ENCODE measurements at regions not wholly inside any gene's neighbourhood (a gene's known extent, or its start where the extent isn't known, plus 50 kb on each side); places are given as distances from the start of the nearest gene placed in this dataset.
"Not testable (repeated sequence)": the region's sequence is repeated elsewhere in the genome, so short reads cannot be mapped to it uniquely, and the experiment has no call there.

DNA sequence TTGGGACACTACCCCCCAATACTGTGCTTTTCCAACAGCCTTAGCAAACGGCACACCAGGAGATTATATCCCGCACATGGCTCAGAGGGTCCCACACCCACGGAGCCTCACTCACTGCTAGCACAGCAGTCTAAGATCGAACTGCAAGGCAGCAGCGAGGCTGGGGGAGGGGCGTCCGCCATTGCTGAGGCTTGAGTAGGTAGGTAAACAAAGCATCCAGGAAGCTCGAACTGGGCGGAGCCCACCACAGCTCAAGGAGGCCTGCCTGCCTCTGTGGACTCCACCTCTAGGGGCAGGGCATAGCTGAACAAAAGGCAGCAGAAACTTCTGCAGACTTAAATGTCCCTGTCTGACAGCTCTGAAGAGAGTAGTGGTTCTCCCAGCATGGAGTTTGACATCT is 447.3 kb upstream of the RAB6C start:
- DNase-seq, result not testable (repeated sequence)

DNA sequence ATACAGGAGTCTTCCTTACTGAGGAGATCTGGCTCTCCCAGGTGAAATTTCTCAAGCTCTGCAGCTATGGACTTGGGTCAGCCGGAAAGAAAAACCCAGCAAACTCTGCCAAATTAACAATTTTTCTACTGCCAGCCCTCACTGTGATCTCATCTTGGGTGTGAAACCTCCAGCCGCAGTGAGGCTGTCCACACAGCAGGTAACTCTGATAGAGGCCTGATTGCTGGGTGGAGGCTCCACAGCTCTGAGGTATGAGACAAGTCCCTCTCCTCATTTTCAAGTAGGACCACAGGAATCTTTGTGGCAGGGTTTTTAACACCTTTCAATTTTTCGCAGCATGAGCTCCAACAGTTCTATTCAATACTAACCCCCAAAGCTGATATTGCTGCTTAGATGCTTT is 430.6 kb upstream of the RAB6C start:
- DNase-seq, result no peak

DNA sequence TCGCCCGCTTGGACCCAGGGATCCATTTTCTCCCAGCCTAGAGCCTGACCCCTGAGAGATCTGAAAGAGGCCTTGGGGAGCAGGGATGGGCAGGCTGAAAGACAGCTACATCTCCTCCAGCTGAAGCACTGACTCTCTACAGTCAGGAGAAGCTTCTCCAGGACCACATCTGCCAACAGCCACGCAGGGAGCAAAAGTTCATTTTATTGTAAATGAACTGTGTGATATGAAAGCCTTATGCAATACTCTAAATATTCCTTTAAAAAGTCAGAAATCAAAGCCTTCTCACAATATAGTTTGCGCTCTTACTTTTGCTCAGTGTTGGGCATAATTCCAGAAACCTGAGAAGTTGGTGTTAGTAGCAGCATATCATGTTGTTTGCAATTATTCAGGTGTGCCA is 428.9 kb upstream of the RAB6C start:
- DNase-seq, result no peak

DNA sequence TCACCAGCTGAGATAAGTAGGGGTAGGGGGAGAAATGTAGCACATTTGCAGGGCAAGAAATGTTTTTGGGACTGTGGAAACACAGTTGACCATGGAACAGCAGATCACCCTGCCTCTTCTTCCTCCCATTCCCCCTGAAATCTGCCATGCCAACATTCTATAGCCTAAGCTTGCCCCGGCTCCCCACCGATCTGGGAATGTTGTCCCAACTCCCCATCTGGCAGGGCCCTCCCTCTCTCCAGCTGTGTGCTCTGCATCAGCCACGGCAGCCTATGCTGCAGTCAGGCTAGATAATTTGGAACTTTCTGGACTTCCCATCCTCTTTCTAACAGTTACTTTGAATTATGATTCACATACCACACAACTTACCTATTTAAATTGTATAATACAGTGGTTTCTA is 425.1 kb upstream of the RAB6C start:
- no peak for DNase-seq

DNA sequence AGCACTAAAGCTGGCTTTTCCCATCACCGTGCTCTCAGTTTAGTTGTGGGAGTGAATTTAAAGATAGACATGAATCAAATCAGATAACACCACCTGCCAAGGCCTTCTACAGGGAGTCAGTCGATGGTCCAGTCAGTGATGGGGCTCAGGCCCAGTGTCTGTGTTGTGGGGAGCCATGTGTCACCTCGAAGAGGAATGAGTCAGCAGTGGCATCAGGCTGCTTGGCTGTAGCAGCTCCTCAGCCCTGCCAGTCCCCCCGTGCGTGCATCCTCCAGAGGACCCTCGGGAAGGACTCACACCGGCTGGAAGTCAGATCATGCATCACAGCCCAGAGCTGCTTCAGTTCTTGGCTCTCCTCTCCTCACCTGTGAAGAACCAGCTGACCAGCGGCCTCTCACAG is 420.4 kb upstream of the RAB6C start:
- DNase-seq, result no peak

DNA sequence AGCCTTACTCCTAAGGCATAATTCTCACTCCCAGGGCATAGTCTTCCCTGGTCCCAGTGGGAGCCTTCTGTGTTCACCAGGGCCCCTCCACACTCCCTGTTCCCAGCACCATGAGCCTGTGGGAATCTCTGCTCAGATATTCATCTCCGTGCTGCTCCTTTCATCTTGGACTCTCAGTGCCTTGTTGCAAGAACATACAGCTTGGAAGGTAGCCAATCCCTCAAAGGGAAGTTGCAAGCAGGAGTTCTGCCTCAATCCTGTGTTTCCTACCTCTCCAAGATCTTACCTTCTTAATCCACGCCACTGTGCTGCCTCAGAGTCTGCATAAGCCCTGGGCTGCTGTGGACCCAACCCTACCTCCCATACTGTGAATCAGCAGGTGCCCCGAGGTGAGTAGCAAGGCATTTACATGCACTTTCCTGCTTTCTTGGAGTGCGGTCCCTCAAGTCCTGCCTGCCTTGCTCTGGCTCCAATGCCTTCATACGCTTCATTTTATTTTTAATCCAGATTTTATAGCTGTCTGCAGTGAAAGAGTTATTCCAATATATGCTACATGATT is 413.8 kb upstream of the RAB6C start:
- DNase-seq, result no peak

DNA sequence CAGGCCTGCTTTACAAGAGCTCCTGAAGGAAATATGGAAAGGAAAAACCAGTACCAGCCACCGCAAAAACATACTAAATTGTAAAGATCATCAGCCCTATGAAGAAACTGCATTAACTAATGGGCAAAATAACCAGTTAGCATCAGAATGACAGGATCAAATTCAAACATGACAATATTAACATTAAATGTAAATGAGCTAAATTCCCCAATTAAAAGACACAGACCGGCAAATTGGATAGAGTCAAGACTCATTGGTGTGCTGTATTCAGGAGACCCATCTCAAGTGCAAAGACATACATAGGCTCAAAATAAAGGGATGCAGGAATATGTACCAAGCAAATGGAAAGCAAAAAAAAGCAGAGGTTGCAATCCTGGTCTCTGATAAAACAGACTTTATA is 408.7 kb upstream of the RAB6C start:
- not testable (repeated sequence) for DNase-seq

DNA sequence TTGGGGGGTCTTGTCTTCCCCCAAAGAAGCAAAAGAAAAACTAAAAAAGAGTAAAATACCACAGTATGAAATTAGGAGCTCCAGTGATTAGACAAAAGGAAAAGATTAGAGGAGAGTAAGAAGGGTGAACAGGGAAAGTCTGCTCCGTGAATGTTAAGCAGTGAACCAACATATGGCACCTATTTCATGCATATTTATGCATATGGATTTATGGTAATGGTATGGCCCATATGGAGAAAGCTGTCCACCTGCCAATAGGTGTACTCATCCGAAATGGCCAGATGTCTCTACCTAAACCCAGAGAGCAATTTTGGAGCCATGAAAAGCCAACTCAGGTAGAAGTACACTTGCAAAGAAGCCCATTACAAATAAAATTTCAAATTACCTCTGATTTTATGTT is 404.0 kb upstream of the RAB6C start:
- no peak for DNase-seq

DNA sequence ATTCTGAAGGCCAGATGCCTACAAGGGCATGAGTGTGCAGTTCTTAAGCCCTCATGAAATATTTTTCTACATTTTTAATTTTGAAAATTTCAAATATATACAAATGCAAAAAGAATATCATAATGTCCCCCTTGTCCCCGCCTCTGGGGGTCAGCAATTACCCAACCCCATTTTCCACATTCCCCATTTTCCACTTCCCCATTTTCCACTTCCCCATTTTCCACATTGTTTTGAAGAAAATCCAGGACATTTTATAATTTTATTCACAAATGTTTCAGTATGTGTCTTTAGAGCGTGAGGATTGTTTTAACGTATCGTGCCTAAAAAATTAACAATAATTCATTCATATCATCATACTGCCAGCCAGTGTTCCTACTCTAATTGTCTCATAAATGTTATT is 403.6 kb upstream of the RAB6C start:
- no peak for DNase-seq

DNA sequence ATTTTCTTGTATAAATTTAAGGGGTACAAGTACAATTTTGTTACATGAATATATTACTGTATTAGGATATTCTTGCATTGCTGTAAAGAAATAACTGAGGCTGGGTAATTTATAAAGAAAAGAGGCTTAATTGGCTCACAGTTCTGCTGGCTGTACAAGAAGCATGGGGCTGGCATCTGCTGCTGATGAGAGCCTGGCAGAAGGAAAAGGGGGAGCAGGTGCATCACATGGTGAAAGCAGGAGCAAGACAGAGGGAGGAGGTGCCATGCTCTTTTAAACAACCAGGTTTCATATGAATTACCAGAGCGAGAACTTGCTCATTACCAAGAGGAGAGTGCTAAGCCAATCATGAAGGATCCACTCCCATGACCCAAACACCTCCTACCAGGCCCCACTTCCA is 399.5 kb upstream of the RAB6C start:
- no peak for DNase-seq

DNA sequence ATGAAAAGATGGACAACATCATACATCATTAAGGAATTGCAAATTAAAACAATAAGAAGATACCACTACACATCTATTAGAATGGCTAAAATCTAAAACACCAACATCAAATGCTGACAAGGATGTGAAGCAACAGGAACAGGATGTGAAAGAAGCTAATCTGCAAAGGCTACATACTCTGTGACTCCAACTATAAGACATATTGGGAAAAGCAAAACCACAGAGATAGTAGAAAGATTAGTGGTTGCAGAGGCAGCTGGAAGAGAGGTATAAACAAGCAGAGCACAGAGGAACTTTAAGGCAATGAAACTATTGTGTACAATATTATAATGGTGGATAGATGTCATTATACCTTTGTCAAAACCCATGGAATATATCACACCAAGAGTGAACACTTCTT is 393.7 kb upstream of the RAB6C start:
- no peak for DNase-seq

DNA sequence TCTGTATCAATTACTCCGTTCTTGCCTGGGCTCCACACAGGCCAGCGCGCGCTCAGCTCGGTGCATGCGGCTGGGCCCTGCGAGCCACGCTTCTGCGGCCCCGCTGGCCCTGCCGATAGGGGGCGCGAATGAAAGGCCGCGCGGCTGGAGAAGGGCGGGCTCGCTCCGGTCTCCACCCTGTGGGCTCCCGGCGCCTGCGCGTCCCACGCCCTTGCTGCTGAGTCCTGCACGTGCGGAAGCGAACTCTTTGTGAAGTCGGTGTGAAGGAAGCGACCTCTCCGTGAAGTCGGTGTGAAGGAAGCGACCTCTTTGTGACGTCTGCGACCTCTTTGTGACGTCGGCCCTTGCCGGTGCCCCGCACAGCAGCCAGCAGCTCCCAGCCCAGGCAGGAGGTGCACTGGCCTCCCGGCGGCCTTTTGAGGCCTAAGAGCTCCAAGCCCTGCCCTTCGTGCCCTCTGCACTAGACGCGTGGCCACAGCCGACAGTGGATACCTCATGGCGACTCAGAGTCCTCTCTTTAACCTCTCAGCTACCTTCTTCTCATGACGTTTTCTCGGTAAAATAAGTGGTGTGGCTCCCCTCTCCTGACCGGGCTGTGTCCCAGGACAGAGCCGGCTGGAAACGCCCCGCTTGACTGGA is 391.9 kb upstream of the RAB6C start:
- no peak for DNase-seq

DNA sequence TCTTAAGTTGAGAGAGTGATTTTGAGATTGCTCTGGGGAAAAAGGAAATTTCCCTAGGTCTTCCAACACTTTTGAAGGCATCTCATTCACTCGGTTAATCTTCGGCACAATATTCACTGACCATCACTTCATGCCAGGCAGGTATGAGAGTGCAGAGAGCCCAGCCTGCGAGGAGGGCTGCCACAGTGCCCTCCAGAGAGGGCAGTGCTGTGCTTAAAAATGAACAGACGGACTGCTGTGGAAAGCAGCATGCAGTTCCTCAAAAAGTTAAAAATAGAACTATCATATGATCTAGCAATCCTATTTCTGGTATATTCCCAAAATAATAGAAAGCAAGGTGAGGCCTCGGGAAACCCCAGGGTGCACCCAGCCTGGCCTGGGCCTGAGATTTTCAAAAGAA is 374.9 kb upstream of the RAB6C start:
- DNase-seq, result no peak

DNA sequence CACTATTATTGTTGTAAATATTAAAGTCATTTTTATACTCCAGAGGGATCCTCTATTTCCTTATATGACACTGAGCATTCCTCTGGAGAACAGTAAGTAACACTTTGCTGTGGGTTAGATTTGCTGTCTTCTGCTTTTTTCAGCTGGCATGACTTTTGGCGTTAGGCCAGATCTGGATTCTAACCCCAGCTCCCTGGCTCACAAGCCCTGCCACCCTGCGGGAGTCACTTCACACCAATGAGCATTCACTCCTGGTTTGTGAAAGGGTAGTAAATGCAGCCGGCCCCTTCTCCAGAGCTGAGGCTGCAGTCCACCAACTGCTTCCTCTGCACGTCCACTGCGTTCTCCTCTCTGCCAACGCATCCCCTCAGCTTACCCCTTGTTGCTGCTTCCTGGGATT is 373.8 kb upstream of the RAB6C start:
- DNase-seq, result no peak

DNA sequence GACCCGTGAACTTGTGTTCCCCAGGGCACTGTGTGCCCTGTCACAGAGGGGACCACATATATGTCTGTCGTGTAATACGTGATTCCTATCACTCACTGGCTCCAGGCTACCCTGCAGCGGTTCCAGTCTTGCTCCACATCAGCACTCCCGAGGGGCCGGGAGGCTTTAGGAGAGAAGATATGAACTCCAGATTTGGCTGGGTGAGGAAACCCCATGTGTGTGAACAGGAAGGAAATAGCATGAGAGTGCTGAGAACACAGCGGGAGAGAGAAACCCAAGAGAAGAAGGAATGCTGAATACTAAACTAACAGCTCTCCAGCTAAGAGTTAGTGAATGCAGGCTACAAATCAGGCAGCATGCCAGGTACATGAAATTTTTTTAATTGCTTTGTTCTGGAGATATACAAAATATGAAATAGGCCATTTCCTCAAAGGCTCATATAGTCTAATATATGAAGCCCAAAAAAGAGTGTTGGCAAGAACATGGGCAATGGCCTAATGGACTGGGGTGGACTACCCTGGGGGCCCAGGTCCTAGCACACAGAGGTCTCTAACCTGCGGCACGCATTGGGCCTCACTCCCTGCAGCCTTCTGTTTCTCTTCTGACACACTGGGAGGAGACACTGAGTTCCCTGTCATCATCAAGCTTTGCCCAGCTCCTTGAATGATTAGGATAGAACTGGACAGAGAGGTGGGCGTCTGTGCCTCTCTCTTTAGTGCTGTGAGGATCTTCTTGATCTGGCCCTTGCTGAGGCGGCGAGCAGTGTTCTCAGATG is 372.8 kb upstream of the RAB6C start:
- no peak for DNase-seq

DNA sequence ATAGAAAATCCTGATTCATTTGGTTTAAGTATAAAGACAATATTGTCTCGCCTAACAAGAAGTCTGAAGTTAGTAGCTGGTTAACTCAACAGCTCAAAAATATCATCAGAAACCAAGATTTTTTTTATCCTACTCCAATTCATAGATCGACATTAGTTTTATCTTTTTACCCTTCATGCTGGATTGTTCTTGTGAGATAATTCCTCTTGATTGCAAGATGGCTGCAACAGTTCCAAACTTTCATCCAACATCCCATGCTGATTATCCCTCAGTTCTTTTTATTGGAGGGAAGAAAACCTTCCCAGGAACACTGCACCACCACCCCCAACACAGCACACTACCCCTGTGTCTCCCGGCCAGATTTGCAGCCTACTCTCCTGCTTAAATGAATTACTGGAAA is 370.2 kb upstream of the RAB6C start:
- no peak for DNase-seq

DNA sequence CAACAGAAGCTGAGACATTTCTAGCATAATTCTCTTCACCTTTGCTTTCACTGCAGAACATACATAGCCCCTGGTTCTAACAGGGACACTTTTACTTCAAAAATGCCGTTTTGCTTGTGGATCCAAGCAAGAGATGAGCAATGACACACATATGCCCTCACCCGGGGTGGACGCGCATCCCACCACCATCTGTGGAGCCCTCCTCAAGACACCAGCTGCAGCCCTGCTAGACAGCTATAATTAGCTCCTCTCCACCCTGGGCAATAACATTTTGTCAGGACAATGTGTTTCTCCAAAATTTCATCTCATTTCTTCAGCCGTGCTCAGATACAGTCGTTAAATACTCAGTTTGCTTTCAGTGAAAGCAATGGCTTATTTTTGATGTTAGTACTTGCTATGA is 368.7 kb upstream of the RAB6C start:
- DNase-seq, result no peak

DNA sequence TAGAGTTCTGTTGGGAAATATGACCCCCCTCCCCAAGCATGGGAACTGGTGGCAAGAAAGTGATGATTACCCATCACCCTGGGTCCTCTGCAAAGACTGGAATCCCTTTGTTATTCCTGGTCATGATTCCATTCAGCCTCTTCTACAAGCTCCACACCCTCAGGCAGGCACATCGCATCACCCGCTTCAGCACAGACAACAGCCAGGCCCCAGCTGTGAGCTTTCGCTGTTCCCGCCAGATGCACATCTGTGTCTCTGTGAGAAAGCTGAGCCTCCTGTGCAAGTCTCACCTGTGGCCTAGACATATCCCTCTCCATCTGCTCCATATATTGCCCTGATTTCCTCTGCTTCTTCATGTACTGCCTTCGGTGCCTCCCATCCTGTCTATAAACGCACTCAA is 368.0 kb upstream of the RAB6C start:
- DNase-seq, result no peak

DNA sequence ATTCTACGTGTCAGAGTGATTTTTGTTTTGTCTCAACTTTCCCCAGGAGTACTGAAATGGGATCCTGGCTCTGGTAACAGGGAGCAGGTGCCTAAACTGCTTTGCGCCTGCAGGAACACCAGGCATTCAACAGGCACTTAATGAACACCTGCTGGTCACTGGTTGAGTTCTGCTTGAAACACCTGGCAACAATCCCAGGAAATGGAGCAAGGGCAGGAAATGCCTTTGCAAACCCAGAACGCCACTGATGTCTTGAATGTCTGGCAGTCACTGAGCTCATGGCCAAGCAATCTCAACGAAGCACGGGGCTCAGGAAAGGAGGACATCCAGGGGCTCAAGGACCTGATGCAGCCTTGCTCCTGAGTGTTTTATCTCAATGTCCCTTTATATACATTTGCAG is 360.0 kb upstream of the RAB6C start:
- DNase-seq, result no peak

DNA sequence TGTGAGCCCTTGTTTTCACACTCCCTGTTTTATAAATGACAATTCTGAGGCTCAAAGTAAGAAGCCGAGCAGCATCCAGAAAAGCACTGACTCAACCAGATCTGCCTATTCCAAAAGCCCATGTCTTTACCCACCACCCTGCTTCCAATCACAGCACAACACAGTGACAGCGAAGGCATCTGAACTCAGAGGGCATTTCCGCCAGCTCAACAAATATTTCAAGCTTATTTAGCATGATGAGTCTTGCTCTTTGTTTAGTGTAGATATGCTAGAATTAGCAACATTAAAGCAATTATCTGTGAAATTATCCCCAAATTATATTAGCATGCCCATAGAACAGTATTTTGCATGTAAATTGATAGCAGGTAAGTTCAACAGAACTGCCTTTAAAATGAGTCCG is 359.1 kb upstream of the RAB6C start:
- DNase-seq, result no peak

DNA sequence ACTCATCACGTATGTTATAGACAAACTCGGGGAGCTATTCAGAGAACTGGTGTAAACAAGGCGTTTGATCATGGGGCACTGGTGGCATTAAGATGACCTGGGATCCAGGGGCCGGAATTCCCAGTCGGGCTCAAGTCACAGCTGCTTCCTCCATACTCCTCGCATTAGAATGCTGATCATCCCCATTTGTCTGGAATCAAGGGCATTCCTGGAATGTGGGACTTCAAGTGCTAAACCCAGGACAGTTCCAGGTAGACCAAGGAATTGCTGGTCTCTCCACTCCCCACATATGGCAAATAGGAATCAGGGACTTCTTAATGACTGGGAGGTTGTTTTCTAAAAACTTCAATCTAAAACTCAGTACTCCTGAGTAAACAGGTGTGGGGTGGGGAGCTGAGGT is 355.7 kb upstream of the RAB6C start:
- no peak for DNase-seq

DNA sequence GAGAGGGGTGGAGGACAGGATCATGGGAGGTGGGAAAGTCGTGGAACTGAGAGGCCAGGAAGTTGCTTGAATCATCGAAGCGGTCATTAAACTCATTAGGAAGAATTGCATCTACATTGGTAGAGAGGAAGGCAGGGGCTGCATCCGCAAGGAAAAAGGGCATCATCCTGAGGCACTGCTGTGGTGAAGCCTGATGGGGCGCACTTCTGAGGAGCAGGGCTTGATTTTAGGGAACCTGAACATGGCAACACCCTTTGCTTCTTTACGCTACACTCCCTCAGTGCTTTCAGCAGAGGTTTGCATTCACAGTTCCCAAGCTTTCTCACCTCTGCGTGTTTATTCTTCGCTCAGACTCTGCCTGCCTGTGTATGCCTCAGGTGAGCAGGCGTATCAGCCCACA is 352.0 kb upstream of the RAB6C start:
- DNase-seq, result no peak

DNA sequence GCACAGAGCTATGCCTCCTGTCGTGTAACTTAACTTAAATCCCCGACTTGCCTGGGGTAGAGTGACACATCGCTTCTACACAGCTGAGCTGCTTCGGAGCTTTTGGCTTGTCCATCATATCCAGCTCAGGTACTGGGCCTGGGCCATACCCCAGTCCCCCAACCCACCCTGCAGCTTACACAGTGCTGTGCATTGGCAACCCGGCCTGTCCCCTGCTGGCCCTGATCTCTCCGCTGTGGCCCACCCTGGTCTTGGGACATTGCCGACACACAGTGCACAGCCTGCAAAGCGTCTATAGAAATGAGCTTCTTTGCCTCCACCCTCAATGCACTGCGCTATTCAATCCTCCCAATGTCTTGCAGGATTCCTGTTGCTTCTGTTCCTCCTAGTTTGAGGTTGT is 342.8 kb upstream of the RAB6C start:
- DNase-seq, result no peak

DNA sequence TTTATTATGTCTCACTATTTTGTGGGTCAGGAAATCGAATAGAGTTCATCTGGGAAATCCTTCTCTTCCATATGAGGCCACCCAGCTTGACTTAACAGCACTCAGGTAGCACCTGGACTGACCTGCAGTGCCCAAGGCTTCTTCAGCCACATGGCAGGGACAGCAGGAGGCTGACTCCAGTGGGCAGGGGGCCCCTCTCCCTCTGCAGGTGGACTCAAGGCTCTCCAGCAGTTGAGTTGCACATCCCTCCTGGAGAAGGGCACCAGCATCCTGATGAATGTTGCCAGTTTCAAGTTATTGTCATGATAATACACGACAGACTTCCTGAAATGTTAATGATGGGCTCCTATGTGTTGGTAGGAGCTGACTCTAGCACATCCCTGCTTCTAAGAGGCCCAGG is 338.1 kb upstream of the RAB6C start:
- DNase-seq, result no peak

DNA sequence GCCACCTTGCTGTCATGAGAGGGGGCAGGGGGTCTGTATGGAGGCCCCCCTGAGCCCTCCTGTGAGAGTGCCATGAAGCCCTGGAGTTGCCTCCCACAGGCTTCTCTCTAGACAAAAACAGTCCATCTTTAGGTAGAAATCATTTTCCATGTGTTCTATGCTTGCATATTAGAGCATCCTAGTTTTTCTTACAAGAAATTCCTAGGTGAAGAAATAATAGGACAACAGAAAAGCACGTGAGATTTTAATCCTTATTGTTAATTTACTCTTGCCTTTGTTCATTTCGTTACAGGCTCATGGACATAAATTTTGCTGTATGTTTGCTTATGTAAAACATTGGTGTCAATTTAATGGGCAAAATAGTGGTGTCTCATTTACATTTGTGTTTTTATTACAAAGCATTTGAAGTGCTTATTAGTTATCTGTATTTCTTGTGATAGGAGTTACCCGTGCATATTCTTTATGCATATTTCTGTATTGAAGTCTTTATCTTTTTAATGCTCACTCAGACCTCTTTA is 336.9 kb upstream of the RAB6C start:
- no peak for DNase-seq

All from activated CD8-positive, alpha-beta memory T cell treated with anti-CD3 and anti-CD28 coated beads for 24 hours (primary cell).